ENCODE measurements at regions not wholly inside any gene's neighbourhood (a gene's known extent, or its start where the extent isn't known, plus 50 kb on each side); places are given as distances from the start of the nearest gene placed in this dataset.
"Not testable (repeated sequence)": the region's sequence is repeated elsewhere in the genome, so short reads cannot be mapped to it uniquely, and the experiment has no call there.

GRCh38 chr12:67091204-67091603 is 178.0 kb upstream of the CAND1 start:
- Histone ChIP-seq H3K9me3 (no peaks in the 10 kb centered on the region), H3K27me3 (ENCODE audit: low read depth) (peaks cover 15% of the 10 kb centered on the region), H3K4me3 (no peak overlapping the region), H3K36me3 (replicated peaks) (no peaks in the 10 kb centered on the region), H3K4me1 (no peaks in the 10 kb centered on the region)
- no peak for DNase-seq (ENCODE audit: low spot score in 2 of 2)
- in situ Hi-C loops (cut with MboI; ENCODE audit: low sequenced_read_pairs): no loop called here

GRCh38 chr12:67091678-67092077 is 177.5 kb upstream of the CAND1 start:
- Histone ChIP-seq H3K4me1 (no peaks in the 10 kb centered on the region), H3K27me3 (ENCODE audit: low read depth) (peaks cover 15% of the 10 kb centered on the region), H3K4me3 (no peak overlapping the region), H3K9me3 (no peaks in the 10 kb centered on the region), H3K36me3 (replicated peaks) (no peaks in the 10 kb centered on the region)
- DNase-seq (ENCODE audit: low spot score in 2 of 2): no peak
- in situ Hi-C loops (cut with MboI; ENCODE audit: low sequenced_read_pairs): no loop called here

GRCh38 chr12:67092934-67093333 is 176.2 kb upstream of the CAND1 start:
- H3K4me3 ChIP-seq; H3K36me3 ChIP-seq (replicated peaks); H3K4me1 ChIP-seq; in situ Hi-C loops (cut with MboI; ENCODE audit: low sequenced_read_pairs); DNase-seq (ENCODE audit: low spot score in 2 of 2); H3K9me3 ChIP-seq: not testable (repeated sequence)
- peaks cover 10% of the 10 kb centered on the region for H3K27me3 ChIP-seq (ENCODE audit: low read depth)

DNA sequence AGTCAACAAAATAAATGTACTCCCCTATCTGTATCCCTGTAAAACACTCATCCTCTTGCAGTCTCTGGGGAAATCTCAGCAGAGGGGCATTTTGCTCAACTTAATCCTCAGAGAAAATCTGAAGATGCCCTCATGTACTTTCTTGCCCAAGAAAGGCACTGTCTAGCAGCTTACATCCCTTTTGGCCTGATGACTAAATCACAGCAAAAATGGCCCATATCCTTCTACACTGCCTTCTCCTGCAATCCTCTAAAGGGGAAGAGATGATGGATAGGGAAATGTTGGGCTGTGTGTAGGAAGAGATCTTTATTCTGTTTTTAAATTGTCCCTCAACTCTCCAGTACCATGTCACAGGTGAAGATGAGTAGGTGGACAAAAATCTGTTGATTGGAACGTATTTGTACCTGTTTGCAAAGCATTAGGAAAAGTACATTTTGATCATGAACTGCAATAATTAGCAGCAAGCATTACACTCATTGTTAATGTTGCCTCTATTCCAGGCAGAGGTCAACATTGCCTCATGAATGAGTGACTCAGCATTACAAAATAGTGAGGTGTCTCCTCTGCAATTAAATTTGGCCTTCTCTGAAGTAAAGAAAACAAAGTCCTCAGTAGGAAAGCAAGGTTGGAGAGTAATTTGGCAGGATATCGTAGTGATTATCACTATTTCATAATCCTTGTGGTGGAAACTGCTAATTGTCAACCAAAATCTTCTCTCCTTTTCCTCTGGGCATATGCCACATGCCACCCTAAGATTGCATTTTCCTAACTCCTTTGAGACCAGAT is 172.4 kb upstream of the CAND1 start:
- in situ Hi-C loops (cut with MboI; ENCODE audit: low sequenced_read_pairs): no loop called here
- H3K27me3 ChIP-seq (ENCODE audit: low read depth): 0 out of 2 replicates have a peak, but pooled peaks cover 3% of the 10 kb centered on the region
- no peaks in the 10 kb centered on the region for H3K36me3 ChIP-seq (replicated peaks)
- no peak overlapping the region for H3K4me3 ChIP-seq
- H3K9me3 ChIP-seq: no peaks in the 10 kb centered on the region
- H3K4me1 ChIP-seq: no peaks in the 10 kb centered on the region
- no peak for DNase-seq (ENCODE audit: low spot score in 2 of 2)

DNA sequence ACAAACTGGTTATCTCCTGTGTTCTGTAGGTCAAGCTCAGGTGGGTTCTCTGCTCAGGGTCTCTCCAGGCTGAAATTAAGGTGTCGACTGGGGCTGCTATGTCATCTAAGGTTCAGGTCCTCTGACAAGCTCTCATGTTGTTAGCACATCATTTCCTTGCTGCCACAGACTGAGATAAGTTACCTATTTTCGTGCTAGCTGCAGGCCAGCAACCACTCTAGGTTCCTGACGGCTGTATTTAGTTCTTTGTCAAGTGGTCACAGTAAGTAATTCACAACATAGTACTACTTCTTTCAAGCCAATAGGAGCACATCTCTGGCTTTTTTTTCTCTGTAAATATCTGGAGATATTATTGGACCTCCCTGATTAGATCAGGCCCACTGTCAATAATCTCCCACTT is 169.3 kb upstream of the CAND1 start:
- in situ Hi-C loops (cut with MboI; ENCODE audit: low sequenced_read_pairs): no loop called here
- Histone ChIP-seq H3K4me3 (no peak overlapping the region), H3K4me1 (no peaks in the 10 kb centered on the region), H3K27me3 (ENCODE audit: low read depth) (0 out of 2 replicates have a peak, but pooled peaks cover 5% of the 10 kb centered on the region), H3K9me3 (no peaks in the 10 kb centered on the region), H3K36me3 (replicated peaks) (no peaks in the 10 kb centered on the region)
- DNase-seq (ENCODE audit: low spot score in 2 of 2): no peak

DNA sequence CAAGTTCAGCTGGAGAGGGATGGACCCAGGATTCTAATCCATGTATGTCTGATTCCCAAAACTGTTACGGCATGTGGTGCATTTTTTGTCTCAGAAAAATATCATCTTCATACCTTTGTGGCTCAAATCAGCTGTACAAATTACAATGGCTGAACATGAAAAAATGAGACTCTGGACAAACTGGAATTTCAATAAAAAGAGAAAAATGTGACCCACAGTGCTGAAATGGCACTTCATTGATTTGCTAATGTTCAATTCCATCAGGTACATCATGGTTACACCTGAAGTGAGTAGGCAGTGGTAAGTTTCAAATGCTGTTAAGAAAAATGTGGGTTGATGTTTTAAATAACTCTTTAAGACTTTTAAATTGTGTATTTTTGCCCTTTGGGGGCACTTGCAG is 165.6 kb upstream of the CAND1 start:
- H3K4me3 ChIP-seq: no peak overlapping the region
- no peak for DNase-seq (ENCODE audit: low spot score in 2 of 2)
- H3K36me3 ChIP-seq (replicated peaks): no peaks in the 10 kb centered on the region
- 0 out of 2 replicates have a peak, but pooled peaks cover 2% of the 10 kb centered on the region for H3K27me3 ChIP-seq (ENCODE audit: low read depth)
- in situ Hi-C loops (cut with MboI; ENCODE audit: low sequenced_read_pairs): no loop called here
- no peaks in the 10 kb centered on the region for H3K4me1 ChIP-seq
- no peaks in the 10 kb centered on the region for H3K9me3 ChIP-seq

- Histone ChIP-seq H3K36me3 (replicated peaks) (no peaks in the 10 kb centered on the region), H3K27me3 (ENCODE audit: low read depth) (0 out of 2 replicates have a peak, but pooled peaks cover 2% of the 10 kb centered on the region), H3K9me3 (no peaks in the 10 kb centered on the region), H3K4me3 (no peak overlapping the region), H3K4me1 (peaks cover 5% of the 10 kb centered on the region; the same call in 1 of the 2 replicates)
- DNase-seq (ENCODE audit: low spot score in 2 of 2): no peak
- in situ Hi-C loops (cut with MboI; ENCODE audit: low sequenced_read_pairs): no loop called here
These were observed 161.9 kb upstream of the CAND1 start for GRCh38 chr12:67107235-67107634.

- Histone ChIP-seq H3K4me3 (no peak overlapping the region), H3K27me3 (ENCODE audit: low read depth) (0 out of 2 replicates have a peak, but pooled peaks cover 2% of the 10 kb centered on the region), H3K36me3 (replicated peaks) (no peaks in the 10 kb centered on the region), H3K9me3 (no peaks in the 10 kb centered on the region), H3K4me1 (peaks cover 5% of the 10 kb centered on the region; the same call in 1 of the 2 replicates)
- in situ Hi-C loops (cut with MboI; ENCODE audit: low sequenced_read_pairs): no loop called here
- DNase-seq (ENCODE audit: low spot score in 2 of 2): no peak
These were observed 161.3 kb upstream of the CAND1 start for GRCh38 chr12:67107751-67108269.

DNA sequence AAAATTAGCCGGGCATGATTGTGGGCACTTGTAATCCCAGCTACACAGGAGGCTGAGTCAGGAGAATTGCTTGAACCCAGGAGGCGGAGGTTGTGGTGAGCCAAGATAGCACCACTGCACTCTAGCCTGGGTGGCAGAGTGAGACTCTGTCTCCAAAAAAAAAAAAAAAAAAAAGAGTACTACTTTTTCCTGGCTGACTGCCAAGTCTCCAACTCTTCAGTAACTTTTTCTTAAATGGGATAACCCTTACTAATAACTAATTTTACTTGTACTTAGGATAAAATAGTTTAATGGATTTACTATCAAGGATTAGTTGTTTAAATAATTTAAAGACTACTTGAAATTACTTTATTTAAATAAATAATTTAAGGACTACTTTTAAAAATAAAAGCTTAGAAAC is 158.8 kb upstream of the CAND1 start:
- H3K36me3 ChIP-seq (replicated peaks); H3K4me3 ChIP-seq; H3K4me1 ChIP-seq; in situ Hi-C loops (cut with MboI; ENCODE audit: low sequenced_read_pairs); H3K27me3 ChIP-seq (ENCODE audit: low read depth); DNase-seq (ENCODE audit: low spot score in 2 of 2); H3K9me3 ChIP-seq: not testable (repeated sequence)

DNA sequence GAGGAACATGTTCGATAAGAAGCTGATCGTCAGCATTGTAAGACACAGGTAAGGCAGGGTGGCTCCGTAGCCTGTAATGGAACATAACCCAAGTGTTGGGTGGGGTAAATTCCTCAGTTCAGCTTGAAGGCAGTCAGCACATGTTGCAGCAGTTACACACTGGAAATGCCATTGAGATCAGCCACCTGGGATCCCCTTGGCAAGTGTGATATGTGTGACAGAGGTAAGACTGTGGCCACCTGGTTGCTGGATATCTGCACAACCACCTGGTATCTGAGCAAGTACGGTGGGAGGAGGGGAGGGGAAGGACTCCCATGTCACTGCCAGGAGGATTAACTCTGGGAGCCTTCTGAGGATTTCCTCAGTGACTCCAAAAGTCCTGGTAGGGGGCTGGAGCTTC is 158.0 kb upstream of the CAND1 start:
- Histone ChIP-seq H3K4me1 (peaks cover 5% of the 10 kb centered on the region; the same call in 1 of the 2 replicates), H3K36me3 (replicated peaks) (no peaks in the 10 kb centered on the region), H3K9me3 (no peaks in the 10 kb centered on the region), H3K27me3 (ENCODE audit: low read depth) (peaks cover 3% of the 10 kb centered on the region; the same call in 1 of the 2 replicates), H3K4me3 (no peak overlapping the region)
- in situ Hi-C loops (cut with MboI; ENCODE audit: low sequenced_read_pairs): no loop called here
- DNase-seq (ENCODE audit: low spot score in 2 of 2): no peak

DNA sequence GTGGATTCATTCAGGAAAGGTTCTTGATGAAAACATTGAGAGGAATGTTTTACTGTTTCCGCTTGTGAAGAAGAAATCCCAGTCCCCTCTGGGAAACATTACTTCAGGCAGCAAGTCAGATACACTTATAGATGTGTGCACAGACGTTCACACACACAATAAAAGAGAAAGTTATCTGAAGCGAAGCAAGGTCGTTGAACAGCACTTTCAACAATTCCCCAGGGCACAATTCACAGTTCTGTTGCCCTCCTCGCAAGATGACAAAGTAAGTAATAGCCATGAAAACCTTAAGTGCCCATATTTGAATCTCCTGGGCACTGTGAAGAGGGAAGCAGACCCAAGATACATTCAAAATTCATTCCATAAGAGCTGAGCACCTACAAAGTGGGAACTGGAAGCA is 156.6 kb upstream of the CAND1 start:
- Histone ChIP-seq H3K9me3 (no peaks in the 10 kb centered on the region), H3K4me3 (no peak overlapping the region), H3K4me1 (peaks cover 5% of the 10 kb centered on the region; the same call in 1 of the 2 replicates), H3K36me3 (replicated peaks) (no peaks in the 10 kb centered on the region), H3K27me3 (ENCODE audit: low read depth) (peaks cover 3% of the 10 kb centered on the region; the same call in 1 of the 2 replicates)
- in situ Hi-C loops (cut with MboI; ENCODE audit: low sequenced_read_pairs): no loop called here
- no peak for DNase-seq (ENCODE audit: low spot score in 2 of 2)

GRCh38 chr12:67116134-67116533 is 153.0 kb upstream of the CAND1 start:
- no peak overlapping the region for H3K4me3 ChIP-seq
- peaks cover 7% of the 10 kb centered on the region; the same call in 1 of the 2 replicates for H3K27me3 ChIP-seq (ENCODE audit: low read depth)
- in situ Hi-C loops (cut with MboI; ENCODE audit: low sequenced_read_pairs): no loop called here
- no peak for DNase-seq (ENCODE audit: low spot score in 2 of 2)
- H3K4me1 ChIP-seq: no peaks in the 10 kb centered on the region
- no peaks in the 10 kb centered on the region for H3K36me3 ChIP-seq (replicated peaks)
- H3K9me3 ChIP-seq: no peaks in the 10 kb centered on the region

DNA sequence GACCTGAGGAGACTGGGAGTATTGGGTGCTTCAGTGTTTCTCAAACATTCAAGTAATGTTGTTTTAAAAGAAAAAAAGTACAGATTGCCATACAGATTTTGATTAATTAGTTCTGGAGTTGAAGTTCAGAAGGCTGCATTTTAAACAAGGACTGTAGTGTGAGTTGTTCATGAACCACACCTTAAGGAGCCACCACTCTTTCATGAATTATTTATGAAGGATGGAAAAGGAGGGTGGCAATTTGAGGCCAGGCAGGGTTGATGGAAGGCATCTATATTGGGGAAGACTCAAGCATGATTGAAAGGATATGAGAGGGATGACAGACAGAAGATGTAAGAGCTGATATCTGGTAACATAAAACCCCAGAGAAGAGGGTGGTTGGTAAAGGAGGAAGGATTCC is 146.6 kb upstream of the CAND1 start:
- no peaks in the 10 kb centered on the region for H3K9me3 ChIP-seq
- H3K4me1 ChIP-seq: no peaks in the 10 kb centered on the region
- no peak overlapping the region for H3K4me3 ChIP-seq
- H3K36me3 ChIP-seq (replicated peaks): no peaks in the 10 kb centered on the region
- DNase-seq (ENCODE audit: low spot score in 2 of 2): no peak
- H3K27me3 ChIP-seq (ENCODE audit: low read depth): peaks cover 3% of the 10 kb centered on the region; the same call in 1 of the 2 replicates
- in situ Hi-C loops (cut with MboI; ENCODE audit: low sequenced_read_pairs): no loop called here

DNA sequence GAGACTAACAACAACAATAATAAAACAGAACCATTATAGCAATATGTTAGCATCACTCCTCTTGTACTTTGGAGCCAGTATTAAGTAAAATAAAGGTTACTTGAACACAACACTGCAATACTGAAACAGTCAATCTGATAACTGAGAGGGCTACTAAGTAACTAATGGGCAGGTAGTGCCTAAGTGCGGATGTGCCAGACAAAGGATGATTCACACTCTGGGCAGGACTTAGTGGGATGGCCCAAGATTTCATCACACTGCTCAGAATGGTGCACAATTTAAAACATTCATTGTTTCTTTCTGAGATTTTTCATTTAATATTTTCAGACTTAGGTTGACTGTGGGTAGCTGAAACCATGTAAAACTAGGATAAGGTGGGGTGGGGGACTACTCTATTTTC is 131.9 kb upstream of the CAND1 start:
- H3K4me1 ChIP-seq: no peaks in the 10 kb centered on the region
- in situ Hi-C loops (cut with MboI; ENCODE audit: low sequenced_read_pairs): no loop called here
- no peaks in the 10 kb centered on the region for H3K9me3 ChIP-seq
- no peak for DNase-seq (ENCODE audit: low spot score in 2 of 2)
- H3K36me3 ChIP-seq (replicated peaks): no peaks in the 10 kb centered on the region
- H3K4me3 ChIP-seq: no peak overlapping the region
- no peaks in the 10 kb centered on the region for H3K27me3 ChIP-seq (ENCODE audit: low read depth)

All from HAP-1 (cell line).